ENCODE measurements at regions not wholly inside any gene's neighbourhood (a gene's known extent, or its start where the extent isn't known, plus 50 kb on each side); places are given as distances from the start of the nearest gene placed in this dataset.

DNA sequence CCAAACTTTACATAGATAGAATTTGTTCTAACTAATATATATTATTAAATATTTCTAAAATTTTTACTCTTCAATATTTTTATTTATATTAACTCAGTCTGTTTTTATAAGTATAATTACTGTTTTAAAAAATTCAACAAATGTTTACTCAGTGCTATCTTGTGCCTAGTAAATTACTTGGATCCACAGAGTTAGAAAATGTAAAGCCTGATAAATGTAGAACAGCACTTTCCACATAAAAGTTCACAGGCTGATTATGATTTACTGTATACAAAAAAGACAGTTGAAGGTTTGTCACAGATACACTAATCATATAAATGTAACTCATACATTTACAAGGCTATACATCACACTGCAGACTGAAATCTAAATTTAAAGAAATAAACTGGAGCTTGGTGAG, 170.0 kb downstream of the FOXG1 start:
- no peak for TF ChIP-seq RFX5 (IDR thresholded peaks at IDR 0.05; ENCODE audit: low read depth, low read length)
- TF ChIP-seq POLR2A (IDR thresholded peaks at IDR 0.05; ENCODE audit: low read depth, low read length) = no peak
- TF ChIP-seq, protein P1, sequence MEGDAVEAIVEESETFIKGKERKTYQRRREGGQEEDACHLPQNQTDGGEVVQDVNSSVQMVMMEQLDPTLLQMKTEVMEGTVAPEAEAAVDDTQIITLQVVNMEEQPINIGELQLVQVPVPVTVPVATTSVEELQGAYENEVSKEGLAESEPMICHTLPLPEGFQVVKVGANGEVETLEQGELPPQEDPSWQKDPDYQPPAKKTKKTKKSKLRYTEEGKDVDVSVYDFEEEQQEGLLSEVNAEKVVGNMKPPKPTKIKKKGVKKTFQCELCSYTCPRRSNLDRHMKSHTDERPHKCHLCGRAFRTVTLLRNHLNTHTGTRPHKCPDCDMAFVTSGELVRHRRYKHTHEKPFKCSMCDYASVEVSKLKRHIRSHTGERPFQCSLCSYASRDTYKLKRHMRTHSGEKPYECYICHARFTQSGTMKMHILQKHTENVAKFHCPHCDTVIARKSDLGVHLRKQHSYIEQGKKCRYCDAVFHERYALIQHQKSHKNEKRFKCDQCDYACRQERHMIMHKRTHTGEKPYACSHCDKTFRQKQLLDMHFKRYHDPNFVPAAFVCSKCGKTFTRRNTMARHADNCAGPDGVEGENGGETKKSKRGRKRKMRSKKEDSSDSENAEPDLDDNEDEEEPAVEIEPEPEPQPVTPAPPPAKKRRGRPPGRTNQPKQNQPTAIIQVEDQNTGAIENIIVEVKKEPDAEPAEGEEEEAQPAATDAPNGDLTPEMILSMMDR (conservative IDR thresholded peaks at IDR 0.05; ENCODE audit: low read depth, low read length) = no peak
- no peak for TF ChIP-seq RCOR1 (IDR thresholded peaks at IDR 0.05; ENCODE audit: insufficient replicate concordance, low read length)
- no peak for TF ChIP-seq RAD21 (IDR thresholded peaks at IDR 0.05; ENCODE audit: low read length)
- TF ChIP-seq ELK1 (IDR thresholded peaks at IDR 0.05; ENCODE audit: borderline replicate concordance, low read depth, low read length) = no peak

Data from IMR-90 (cell line).